Esophagus muscularis mucosa (tissue), 4 donors: ENCODE measurements at regions not wholly inside any gene's neighbourhood (a gene's known extent, or its start where the extent isn't known, plus 50 kb on each side); places are given as distances from the start of the nearest gene placed in this dataset.
"Not testable (repeated sequence)": the region's sequence is repeated elsewhere in the genome, so short reads cannot be mapped to it uniquely, and the experiment has no call there.

Experiments
- DNase-seq: peaks from one replicate; pipeline ENCODE4 v3.0.0-alpha.2; 2017; ENCODE audit errors: extremely low spot score
- H3K27ac ChIP-seq, 4 donors: fragments of 200-600 bp; sonication (generic); replicated peaks in 1 of 4; 1 replicate in 3 of 4; 2 replicates in 1 of 4; pipeline ENCODE4 v1.5.1; 2016 to 2019; ENCODE audit warnings: mild to moderate bottlenecking in 1 of 4
- H3K27me3 ChIP-seq, 4 donors: fragments of 200-600 bp; sonication (generic); one replicate each; pipeline versions ENCODE4 v1.5.1 to v1.6.0; 2016 to 2019
- H3K36me3 ChIP-seq, 4 donors: fragments of 200-600 bp; sonication (generic); one replicate each; pipeline ENCODE4 v1.5.1; 2016 to 2019
- H3K4me1 ChIP-seq, 4 donors: fragments of 200-600 bp; sonication (generic); one replicate each; pipeline ENCODE4 v1.5.1; 2016 to 2019
- H3K4me3 ChIP-seq, 4 donors: fragments of 200-600 bp; sonication (generic); 1 replicate in 2 of 4; 2 replicates in 2 of 4; pipeline ENCODE4 v1.5.1; 2016 to 2019; ENCODE audit warnings: mild to moderate bottlenecking in 4 of 4, moderate library complexity in 1 of 4
- H3K9me3 ChIP-seq, 4 donors: fragments of 200-600 bp; sonication (generic); 1 replicate in 3 of 4; 2 replicates in 1 of 4; pipeline ENCODE4 v1.5.1; 2016 to 2019
- EP300 ChIP-seq: sonication (generic); formaldehyde crosslinking; IDR thresholded peaks from one replicate; pipeline ENCODE4 v1.6.1; 2017; ENCODE audit warnings: antibody characterized with exemption
- POLR2A ChIP-seq: fragments of 450-650 bp; IDR thresholded peaks from one replicate; pipeline ENCODE4 v1.6.1; 2017; ENCODE audit warnings: antibody characterized with exemption, moderate library complexity, mild to moderate bottlenecking, low read depth
- POLR2AphosphoS5 ChIP-seq, 2 donors: sonication (generic); formaldehyde crosslinking; IDR thresholded peaks; one replicate each; pipeline ENCODE4 v1.6.1; 2017; ENCODE audit warnings: antibody characterized with exemption in 2 of 2
- WGBS: methylation state at CpG from one replicate; pipeline ENCODE4 v1.1.5; 2018; 5-methylcytosine and 5-hydroxymethylcytosine counted together
- intact Hi-C: fragments of 100-400 bp; cut with DNase I; formaldehyde crosslinking; loops from one replicate; pipeline ENCODE4 v1.15.1; 2023
- TF ChIP-seq, protein P1 (sequence below), 3 experiments: fragments of 200-600 bp in 2 of 3; fragments of 450-650 bp in 1 of 3; sonication (generic) in 2 of 3; IDR thresholded peaks; one replicate each; pipeline ENCODE4 v1.5.1; 2017 to 2019; ENCODE audit warnings: antibody characterized with exemption in 3 of 3, mild to moderate bottlenecking in 2 of 3, moderate library complexity in 1 of 3

GRCh38 chr4:124111411-124111810, 601.1 kb downstream of the ANKRD50 start:
- Histone ChIP-seq H3K4me3 (no peak overlapping the region), H3K4me1 (peaks cover 0 to 13% (median 11%) of the 10 kb centered on the region in 4 donors), H3K9me3 (no peaks in the 10 kb centered on the region), H3K27ac (no peak overlapping the region), H3K27me3 (no peaks in the 10 kb centered on the region), H3K36me3 (no peaks in the 10 kb centered on the region)
- TF ChIP-seq POLR2A = no peak
- TF ChIP-seq EP300 = no peak
- TF ChIP-seq, protein P1, sequence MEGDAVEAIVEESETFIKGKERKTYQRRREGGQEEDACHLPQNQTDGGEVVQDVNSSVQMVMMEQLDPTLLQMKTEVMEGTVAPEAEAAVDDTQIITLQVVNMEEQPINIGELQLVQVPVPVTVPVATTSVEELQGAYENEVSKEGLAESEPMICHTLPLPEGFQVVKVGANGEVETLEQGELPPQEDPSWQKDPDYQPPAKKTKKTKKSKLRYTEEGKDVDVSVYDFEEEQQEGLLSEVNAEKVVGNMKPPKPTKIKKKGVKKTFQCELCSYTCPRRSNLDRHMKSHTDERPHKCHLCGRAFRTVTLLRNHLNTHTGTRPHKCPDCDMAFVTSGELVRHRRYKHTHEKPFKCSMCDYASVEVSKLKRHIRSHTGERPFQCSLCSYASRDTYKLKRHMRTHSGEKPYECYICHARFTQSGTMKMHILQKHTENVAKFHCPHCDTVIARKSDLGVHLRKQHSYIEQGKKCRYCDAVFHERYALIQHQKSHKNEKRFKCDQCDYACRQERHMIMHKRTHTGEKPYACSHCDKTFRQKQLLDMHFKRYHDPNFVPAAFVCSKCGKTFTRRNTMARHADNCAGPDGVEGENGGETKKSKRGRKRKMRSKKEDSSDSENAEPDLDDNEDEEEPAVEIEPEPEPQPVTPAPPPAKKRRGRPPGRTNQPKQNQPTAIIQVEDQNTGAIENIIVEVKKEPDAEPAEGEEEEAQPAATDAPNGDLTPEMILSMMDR (IDR thresholded peaks at IDR 0.05) = no peak
- TF ChIP-seq POLR2AphosphoS5 (IDR thresholded peaks at IDR 0.05) = no peak
- DNase-seq = no peak
- intact Hi-C loops = loop anchor here (2.0 to 10.0 kb wide), 6 partner anchors 153 to 1007 kb away; no protein-coding TSS in a partner anchor
- WGBS = 57% methylated on average over 2 of the region's 2 CpGs

DNA sequence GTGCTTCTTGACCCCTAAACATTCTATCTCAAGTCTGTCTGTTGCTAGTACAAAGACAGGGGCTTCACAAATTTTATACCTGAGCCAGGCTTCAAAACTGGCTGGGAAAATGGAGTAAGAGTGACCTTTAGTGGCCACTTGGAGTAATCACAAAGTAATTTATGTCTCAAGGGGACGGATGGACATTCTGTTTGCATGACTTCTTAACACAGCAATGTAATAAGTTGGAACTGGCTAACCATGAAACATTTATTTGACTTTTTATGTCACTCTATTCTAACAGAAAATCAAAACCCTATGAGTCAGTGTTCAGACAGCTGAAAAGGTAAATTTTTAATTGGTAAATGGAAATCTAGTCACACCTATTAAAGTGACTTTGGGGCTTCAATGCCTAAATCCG, 600.6 kb downstream of the ANKRD50 start:
- Histone ChIP-seq H3K4me3 (no peak overlapping the region), H3K36me3 (no peaks in the 10 kb centered on the region), H3K9me3 (no peaks in the 10 kb centered on the region), H3K27me3 (no peaks in the 10 kb centered on the region), H3K4me1 (peaks cover 0 to 13% (median 11%) of the 10 kb centered on the region in 4 donors), H3K27ac (no peak overlapping the region)
- TF ChIP-seq POLR2A = no peak
- TF ChIP-seq, protein P1 (IDR thresholded peaks at IDR 0.05) = peak; percentile 68 to 79 (median 69)
- intact Hi-C loops = loop anchor here (2.0 to 10.0 kb wide), 6 partner anchors 153 to 1007 kb away; no protein-coding TSS in a partner anchor
- WGBS = 33% methylated on average over 2 of the region's 2 CpGs
- DNase-seq = no peak

DNA sequence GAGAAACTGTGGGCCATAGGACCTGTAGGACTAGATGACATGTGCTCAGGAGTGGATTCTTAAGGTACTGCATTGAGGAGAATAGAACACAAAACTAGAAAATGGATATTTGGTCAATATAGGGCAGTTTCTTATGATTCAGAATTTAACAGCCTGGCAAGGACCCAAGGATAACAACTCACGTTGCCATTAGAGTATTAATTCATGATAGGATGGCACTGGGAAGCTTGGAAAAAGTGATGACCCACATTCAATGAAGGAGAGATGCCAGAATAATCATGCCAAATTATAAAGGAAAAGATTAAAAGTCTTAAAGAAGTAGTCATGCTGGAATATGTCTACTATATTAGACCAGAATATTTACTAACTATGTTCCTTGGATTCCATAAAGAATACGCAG, 594.5 kb downstream of the ANKRD50 start:
- Histone ChIP-seq H3K36me3 (no peaks in the 10 kb centered on the region), H3K4me1 (no peaks in the 10 kb centered on the region), H3K27me3 (no peaks in the 10 kb centered on the region), H3K4me3 (no peak overlapping the region), H3K27ac (no peak overlapping the region), H3K9me3 (no peaks in the 10 kb centered on the region)
- no peak for DNase-seq
- intact Hi-C loops = loop anchor here (10.0 kb wide), 3 partner anchors 147 to 1013 kb away; no protein-coding TSS in a partner anchor
- 62% methylated on average over 2 of the region's 2 CpGs for WGBS
- TF ChIP-seq EP300 (no peak), POLR2A (no peak), POLR2AphosphoS5 (IDR thresholded peaks at IDR 0.05) (no peak)
- TF ChIP-seq, protein P1 (IDR thresholded peaks at IDR 0.05) = no peak

DNA sequence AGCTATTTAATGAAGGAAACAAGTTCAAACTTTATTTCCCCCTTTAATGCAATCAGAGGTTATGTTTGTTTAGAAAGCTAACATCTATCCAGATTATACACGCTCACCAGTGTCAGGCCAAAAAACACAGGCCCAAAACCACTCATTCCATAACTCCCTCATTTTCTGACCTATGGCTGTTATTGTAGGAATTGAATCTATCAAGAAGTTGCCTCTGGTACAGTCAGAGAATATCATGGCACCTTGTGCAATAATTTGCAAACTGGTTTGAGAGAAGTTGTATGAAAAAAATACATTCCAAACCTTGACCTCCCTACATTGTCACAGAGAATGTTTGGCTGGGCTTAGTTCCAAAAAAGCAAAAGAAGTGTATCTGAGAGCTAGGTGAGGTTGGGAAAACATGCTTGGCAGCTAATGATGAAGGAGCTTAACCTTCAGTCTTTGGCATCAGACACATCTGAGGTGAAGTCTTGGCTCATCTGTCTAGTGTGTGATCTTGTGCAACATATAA, 591.0 kb downstream of the ANKRD50 start:
- no peak for TF ChIP-seq EP300
- H3K36me3 ChIP-seq = no peaks in the 10 kb centered on the region
- H3K27ac ChIP-seq = no peak overlapping the region
- intact Hi-C loops = no loop called here
- DNase-seq = no peak
- no peaks in the 10 kb centered on the region for H3K9me3 ChIP-seq
- H3K27me3 ChIP-seq = no peaks in the 10 kb centered on the region
- WGBS = 67% methylated on average over 1 of the region's 1 CpG
- H3K4me1 ChIP-seq = no peaks in the 10 kb centered on the region
- no peak overlapping the region for H3K4me3 ChIP-seq

GRCh38 chr4:124123181-124123580, 589.4 kb downstream of the ANKRD50 start:
- 90% methylated on average over 4 of the region's 4 CpGs for WGBS
- Histone ChIP-seq H3K27me3 (no peaks in the 10 kb centered on the region), H3K9me3 (no peaks in the 10 kb centered on the region), H3K4me3 (no peak overlapping the region), H3K27ac (no peak overlapping the region), H3K4me1 (no peaks in the 10 kb centered on the region), H3K36me3 (no peaks in the 10 kb centered on the region)
- intact Hi-C loops = no loop called here
- DNase-seq = no peak
- no peak for TF ChIP-seq POLR2A
- no peak for TF ChIP-seq POLR2AphosphoS5 (IDR thresholded peaks at IDR 0.05)

DNA sequence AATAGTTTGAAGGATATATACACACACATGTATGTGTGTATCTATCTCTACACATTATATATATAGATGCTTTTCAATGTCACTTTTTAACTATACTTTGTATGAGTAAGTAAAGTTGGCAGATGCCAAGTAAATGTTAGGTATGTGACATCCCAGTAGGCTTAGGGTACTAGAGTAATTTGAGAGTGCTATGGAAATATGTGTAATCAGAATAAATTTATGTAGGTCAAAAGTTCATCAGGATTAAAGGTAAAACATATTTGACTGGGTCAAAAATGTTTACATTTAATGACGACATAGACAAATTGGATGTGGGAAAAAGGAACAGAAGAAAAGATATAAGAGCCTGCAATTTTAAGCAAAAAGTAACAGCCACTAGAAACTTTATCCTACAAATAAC, 588.8 kb downstream of the ANKRD50 start:
- Histone ChIP-seq H3K27me3 (no peaks in the 10 kb centered on the region), H3K27ac (no peak overlapping the region), H3K4me1 (no peaks in the 10 kb centered on the region), H3K9me3 (no peaks in the 10 kb centered on the region), H3K4me3 (no peak overlapping the region), H3K36me3 (no peaks in the 10 kb centered on the region)
- intact Hi-C loops = no loop called here
- 70% methylated on average over 1 of the region's 1 CpG for WGBS
- TF ChIP-seq POLR2AphosphoS5 (IDR thresholded peaks at IDR 0.05) (no peak), EP300 (no peak), POLR2A (no peak)
- TF ChIP-seq, protein P1 (IDR thresholded peaks at IDR 0.05) = no peak
- DNase-seq = no peak

GRCh38 chr4:124131324-124131723, 581.2 kb downstream of the ANKRD50 start:
- H3K27ac ChIP-seq, DNase-seq, H3K4me3 ChIP-seq, intact Hi-C loops, H3K27me3 ChIP-seq, H3K36me3 ChIP-seq, H3K4me1 ChIP-seq: not testable (repeated sequence)
- WGBS = 100% methylated on average over 4 of the region's 6 CpGs
- H3K9me3 ChIP-seq = peaks cover 0 to 11% (median 6%) of the 10 kb centered on the region in 4 donors
